ENCODE measurements at regions not wholly inside any gene's neighbourhood (a gene's known extent, or its start where the extent isn't known, plus 50 kb on each side); places are given as distances from the start of the nearest gene placed in this dataset.

DNA sequence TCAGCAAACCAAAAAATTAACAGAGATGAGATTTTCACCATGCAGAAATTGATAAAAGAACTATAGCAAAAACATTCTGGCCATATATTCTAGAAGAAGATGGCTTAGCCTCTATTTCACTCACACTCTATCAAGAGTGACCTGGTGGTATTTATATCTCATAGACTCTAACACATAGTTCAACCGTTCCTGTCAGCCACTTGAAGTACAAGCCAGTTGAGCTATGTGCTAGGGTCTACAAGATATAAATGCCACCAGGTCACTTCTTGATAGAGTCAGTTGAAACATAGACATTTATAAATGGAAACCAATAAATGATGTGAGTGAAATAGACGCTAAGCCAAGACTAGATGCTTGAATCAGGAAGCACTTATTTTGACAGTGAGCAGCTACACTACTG is 836.7 kb upstream of the EPHA5 start:
- Mint-ChIP-seq H3K27me3 (ENCODE audit: unreplicated experiment) (no peaks in the 10 kb centered on the region), H3K4me1 (ENCODE audit: low read depth, unreplicated experiment) (no peaks in the 10 kb centered on the region), H3K9me3 (ENCODE audit: unreplicated experiment) (peaks cover 2% of the 10 kb centered on the region), H3K27ac (ENCODE audit: unreplicated experiment) (no peak overlapping the region), H3K36me3 (ENCODE audit: unreplicated experiment) (peaks cover 12% of the 10 kb centered on the region), H3K4me3 (ENCODE audit: unreplicated experiment) (no peak overlapping the region)
- DNase-seq: no peak
- TF ChIP-seq CTCF (IDR thresholded peaks at IDR 0.05; ENCODE audit: partially characterized antibody, unreplicated experiment): no peak

DNA sequence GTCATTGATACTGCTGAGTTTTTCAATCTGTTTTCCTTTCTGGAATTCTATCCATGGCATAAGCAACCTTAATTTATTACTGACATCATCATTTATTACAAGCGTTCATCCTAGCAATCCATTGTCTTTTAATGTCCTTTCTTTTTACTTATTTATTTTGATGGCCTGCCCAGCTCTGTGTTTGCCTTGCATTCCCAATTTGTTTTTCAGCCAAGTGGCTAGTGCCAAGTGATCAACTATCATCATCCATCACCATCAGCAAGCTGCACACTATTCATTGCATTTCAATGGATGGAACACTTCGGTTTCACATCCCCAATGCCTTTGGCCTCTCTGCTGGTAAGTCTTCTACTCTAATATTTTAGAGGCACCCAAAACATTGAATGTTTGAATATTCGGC is 831.7 kb upstream of the EPHA5 start:
- Mint-ChIP-seq H3K27ac (ENCODE audit: unreplicated experiment) (no peak overlapping the region), H3K36me3 (ENCODE audit: unreplicated experiment) (no peaks in the 10 kb centered on the region), H3K4me3 (ENCODE audit: unreplicated experiment) (no peak overlapping the region), H3K4me1 (ENCODE audit: low read depth, unreplicated experiment) (peaks cover 6% of the 10 kb centered on the region), H3K9me3 (ENCODE audit: unreplicated experiment) (no peaks in the 10 kb centered on the region), H3K27me3 (ENCODE audit: unreplicated experiment) (no peaks in the 10 kb centered on the region)
- TF ChIP-seq CTCF (IDR thresholded peaks at IDR 0.05; ENCODE audit: partially characterized antibody, unreplicated experiment): no peak
- no peak for DNase-seq

- Mint-ChIP-seq H3K27me3 (ENCODE audit: unreplicated experiment) (no peaks in the 10 kb centered on the region), H3K9me3 (ENCODE audit: unreplicated experiment) (no peaks in the 10 kb centered on the region), H3K4me3 (ENCODE audit: unreplicated experiment) (no peak overlapping the region), H3K27ac (ENCODE audit: unreplicated experiment) (no peak overlapping the region), H3K36me3 (ENCODE audit: unreplicated experiment) (no peaks in the 10 kb centered on the region), H3K4me1 (ENCODE audit: low read depth, unreplicated experiment) (no peaks in the 10 kb centered on the region)
- no peak for DNase-seq
- TF ChIP-seq CTCF (IDR thresholded peaks at IDR 0.05; ENCODE audit: partially characterized antibody, unreplicated experiment): no peak
These were observed 820.4 kb upstream of the EPHA5 start for GRCh38 chr4:66490729-66491128.

DNA sequence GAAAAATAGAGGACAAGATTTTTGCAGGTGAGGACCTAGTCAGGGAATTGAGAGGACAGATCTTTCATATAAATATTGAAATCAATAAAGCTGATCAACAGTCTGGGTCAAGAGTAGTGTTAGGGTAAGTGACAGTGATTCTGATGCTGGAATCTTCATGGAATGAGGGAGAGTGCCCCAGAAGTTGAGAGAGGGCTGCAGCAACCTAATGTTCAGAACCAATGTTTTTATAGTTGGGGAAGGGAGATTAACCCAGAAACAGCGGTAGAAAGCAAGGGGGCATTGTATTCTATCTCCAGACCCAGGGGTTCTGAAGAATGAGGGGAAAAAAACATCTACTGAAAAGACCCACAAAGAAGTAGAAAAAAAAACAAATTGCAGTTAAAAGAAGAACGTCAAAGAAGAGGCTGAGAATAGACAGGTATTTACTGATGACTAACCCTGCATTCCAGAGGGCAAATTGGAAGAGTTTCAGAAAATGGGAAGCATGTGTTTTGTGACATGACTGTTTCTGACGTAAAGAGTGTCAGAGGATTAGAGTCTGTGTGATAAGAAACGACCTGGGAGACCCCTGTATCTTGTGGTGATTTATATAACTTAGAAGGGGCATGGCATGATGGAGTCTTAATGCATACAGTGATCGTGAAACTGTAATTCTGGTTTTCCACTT is 819.6 kb upstream of the EPHA5 start:
- Mint-ChIP-seq H3K9me3 (ENCODE audit: unreplicated experiment) (no peaks in the 10 kb centered on the region), H3K27ac (ENCODE audit: unreplicated experiment) (no peak overlapping the region), H3K27me3 (ENCODE audit: unreplicated experiment) (no peaks in the 10 kb centered on the region), H3K4me1 (ENCODE audit: low read depth, unreplicated experiment) (no peaks in the 10 kb centered on the region), H3K36me3 (ENCODE audit: unreplicated experiment) (no peaks in the 10 kb centered on the region), H3K4me3 (ENCODE audit: unreplicated experiment) (no peak overlapping the region)
- DNase-seq: no peak
- TF ChIP-seq CTCF (IDR thresholded peaks at IDR 0.05; ENCODE audit: partially characterized antibody, unreplicated experiment): no peak

DNA sequence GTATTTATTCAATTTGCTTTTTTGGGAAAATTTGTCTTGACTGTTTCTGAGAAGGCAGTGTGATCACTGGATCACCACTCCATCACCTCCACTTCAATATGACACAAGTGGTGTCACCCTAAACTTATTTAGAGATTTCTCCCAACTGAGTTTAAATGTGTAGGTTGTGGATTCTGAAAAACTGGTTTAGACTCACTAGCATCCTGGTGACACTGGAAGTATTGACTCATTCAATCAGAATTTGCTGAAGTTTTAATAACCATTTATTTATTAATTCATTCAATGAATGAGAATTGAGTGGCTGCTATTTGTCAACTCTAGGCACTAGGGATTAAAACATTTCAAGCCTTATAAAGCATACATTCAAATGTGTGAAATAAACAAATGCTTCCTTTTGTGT is 819.1 kb upstream of the EPHA5 start:
- TF ChIP-seq CTCF (IDR thresholded peaks at IDR 0.05; ENCODE audit: partially characterized antibody, unreplicated experiment): no peak
- Mint-ChIP-seq H3K27ac (ENCODE audit: unreplicated experiment) (no peak overlapping the region), H3K4me1 (ENCODE audit: low read depth, unreplicated experiment) (no peaks in the 10 kb centered on the region), H3K4me3 (ENCODE audit: unreplicated experiment) (no peak overlapping the region), H3K36me3 (ENCODE audit: unreplicated experiment) (no peaks in the 10 kb centered on the region), H3K27me3 (ENCODE audit: unreplicated experiment) (no peaks in the 10 kb centered on the region), H3K9me3 (ENCODE audit: unreplicated experiment) (no peaks in the 10 kb centered on the region)
- DNase-seq: no peak
